ENCODE measurements at regions not wholly inside any gene's neighbourhood (a gene's known extent, or its start where the extent isn't known, plus 50 kb on each side); places are given as distances from the start of the nearest gene placed in this dataset.
A peak's percentile ranks its signal among the peaks of the same experiment; 100 is the strongest.

DNA sequence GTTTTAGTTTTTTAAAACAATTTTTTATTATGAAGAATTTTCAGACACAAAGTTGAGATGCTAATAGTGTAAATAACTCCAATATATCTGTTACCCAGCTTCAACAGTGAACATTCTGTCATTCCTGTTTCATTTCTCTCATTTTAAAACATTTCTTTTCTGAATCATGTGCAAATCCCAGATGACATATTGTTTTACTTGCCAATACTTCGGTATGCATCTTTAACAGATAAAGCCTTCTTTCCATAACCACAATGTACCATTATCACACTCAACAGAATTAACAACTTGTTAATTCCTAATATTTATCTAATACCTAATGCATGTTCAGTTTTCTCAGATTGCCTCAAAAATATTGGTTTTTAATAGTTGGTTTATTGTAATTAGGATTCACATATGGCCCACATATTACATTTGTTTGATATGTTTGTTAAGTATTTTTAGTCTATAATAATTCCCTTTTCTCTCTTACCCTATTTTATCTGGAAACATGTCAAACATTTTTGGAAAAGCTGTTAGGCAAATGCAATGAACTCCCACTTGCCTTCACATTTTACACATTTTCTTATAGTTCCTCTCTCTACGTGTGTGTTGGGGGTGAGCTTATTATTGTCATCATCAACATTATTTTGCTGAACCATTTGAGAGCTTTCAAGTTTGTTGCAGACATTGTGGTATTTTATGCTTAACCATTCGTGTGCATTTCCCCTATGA lies 58.7 kb upstream of the ANKRD55 start:
- Histone ChIP-seq H3K36me3 (ENCODE audit: insufficient read depth, low read length) (no peaks in the 10 kb centered on the region), H3K4me3 (ENCODE audit: low read length, poor library complexity, severe bottlenecking) (no peak overlapping the region), H4K20me1 (ENCODE audit: insufficient read depth, low read length, poor library complexity, severe bottlenecking) (no peaks in the 10 kb centered on the region)

DNA sequence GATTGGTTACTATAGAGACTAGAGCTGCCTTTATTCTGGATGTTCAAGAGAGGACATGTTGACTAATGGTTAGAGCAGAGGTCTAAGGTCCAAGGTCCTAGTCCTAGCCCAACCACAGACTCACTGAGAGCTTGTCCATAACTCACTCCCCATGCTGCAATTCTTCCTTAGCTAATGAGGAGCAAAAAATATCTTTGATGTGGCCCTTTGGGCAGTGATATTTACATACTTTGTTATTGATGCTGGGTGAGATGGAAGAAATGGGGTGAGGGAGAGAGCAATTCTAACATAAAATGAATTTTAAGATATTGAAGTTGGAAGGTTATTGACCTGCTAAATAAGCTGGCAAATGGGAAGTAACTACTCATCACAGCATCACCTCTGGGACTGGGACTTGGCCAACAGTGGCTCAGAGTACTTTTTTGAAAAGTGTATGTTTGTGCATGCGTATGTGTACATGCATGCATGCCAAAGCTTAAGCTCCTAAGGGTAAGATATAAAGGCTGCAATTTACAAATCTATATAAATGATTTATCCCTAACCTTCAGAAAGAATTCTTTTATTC lies 58.0 kb upstream of the ANKRD55 start:
- Histone ChIP-seq H3F3A (ENCODE audit: low read depth) (no peaks in the 10 kb centered on the region), H3K9me3 (ENCODE audit: insufficient read depth, low read depth, low read length) (no peaks in the 10 kb centered on the region), H3K27me3 (ENCODE audit: insufficient read depth, low read length, poor library complexity, severe bottlenecking) (no peaks in the 10 kb centered on the region), H3K4me2 (ENCODE audit: low read depth, low read length, poor library complexity, severe bottlenecking) (no peak overlapping the region), H3K9me2 (replicated peaks; ENCODE audit: low read depth, low read length) (no peaks in the 10 kb centered on the region), H4K20me1 (ENCODE audit: insufficient read depth, low read length, poor library complexity, severe bottlenecking) (no peaks in the 10 kb centered on the region), H3K79me2 (ENCODE audit: insufficient read depth, low read length) (no peaks in the 10 kb centered on the region), H3K4me3 (ENCODE audit: low read length, poor library complexity, severe bottlenecking) (no peak overlapping the region), H3K4me1 (ENCODE audit: insufficient read depth, low read length, poor library complexity, severe bottlenecking) (peaks cover 11% of the 10 kb centered on the region), H3K9ac (ENCODE audit: low read depth, low read length, poor library complexity, severe bottlenecking) (no peak overlapping the region), H2AFZ (ENCODE audit: low read length) (no peak overlapping the region), H3K36me3 (ENCODE audit: insufficient read depth, low read length) (no peaks in the 10 kb centered on the region)
- TF ChIP-seq, protein P1, sequence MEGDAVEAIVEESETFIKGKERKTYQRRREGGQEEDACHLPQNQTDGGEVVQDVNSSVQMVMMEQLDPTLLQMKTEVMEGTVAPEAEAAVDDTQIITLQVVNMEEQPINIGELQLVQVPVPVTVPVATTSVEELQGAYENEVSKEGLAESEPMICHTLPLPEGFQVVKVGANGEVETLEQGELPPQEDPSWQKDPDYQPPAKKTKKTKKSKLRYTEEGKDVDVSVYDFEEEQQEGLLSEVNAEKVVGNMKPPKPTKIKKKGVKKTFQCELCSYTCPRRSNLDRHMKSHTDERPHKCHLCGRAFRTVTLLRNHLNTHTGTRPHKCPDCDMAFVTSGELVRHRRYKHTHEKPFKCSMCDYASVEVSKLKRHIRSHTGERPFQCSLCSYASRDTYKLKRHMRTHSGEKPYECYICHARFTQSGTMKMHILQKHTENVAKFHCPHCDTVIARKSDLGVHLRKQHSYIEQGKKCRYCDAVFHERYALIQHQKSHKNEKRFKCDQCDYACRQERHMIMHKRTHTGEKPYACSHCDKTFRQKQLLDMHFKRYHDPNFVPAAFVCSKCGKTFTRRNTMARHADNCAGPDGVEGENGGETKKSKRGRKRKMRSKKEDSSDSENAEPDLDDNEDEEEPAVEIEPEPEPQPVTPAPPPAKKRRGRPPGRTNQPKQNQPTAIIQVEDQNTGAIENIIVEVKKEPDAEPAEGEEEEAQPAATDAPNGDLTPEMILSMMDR (conservative IDR thresholded peaks at IDR 0.05; ENCODE audit: low read length): no peak
- no peak for TF ChIP-seq EZH2phosphoT487 (IDR thresholded peaks at IDR 0.05; ENCODE audit: borderline replicate concordance)

More for the DNA sequence above, 58.7 kb upstream of the ANKRD55 start:
- no peaks in the 10 kb centered on the region for H3K79me2 ChIP-seq (ENCODE audit: insufficient read depth, low read length)
- no peaks in the 10 kb centered on the region for H3K27me3 ChIP-seq (ENCODE audit: insufficient read depth, low read length, poor library complexity, severe bottlenecking)
- no peak overlapping the region for H3K4me2 ChIP-seq (ENCODE audit: low read depth, low read length, poor library complexity, severe bottlenecking)
- no peak overlapping the region for H2AFZ ChIP-seq (ENCODE audit: low read length)
- H3K9ac ChIP-seq (ENCODE audit: low read depth, low read length, poor library complexity, severe bottlenecking): no peak overlapping the region
- H3K4me1 ChIP-seq (ENCODE audit: insufficient read depth, low read length, poor library complexity, severe bottlenecking): peaks cover 11% of the 10 kb centered on the region
- TF ChIP-seq, protein P1 (conservative IDR thresholded peaks at IDR 0.05; ENCODE audit: low read length): no peak
- TF ChIP-seq EZH2phosphoT487 (IDR thresholded peaks at IDR 0.05; ENCODE audit: borderline replicate concordance): no peak
- no peaks in the 10 kb centered on the region for H3K9me3 ChIP-seq (ENCODE audit: insufficient read depth, low read depth, low read length)
- no peaks in the 10 kb centered on the region for H3F3A ChIP-seq (ENCODE audit: low read depth)
- H3K9me2 ChIP-seq (replicated peaks; ENCODE audit: low read depth, low read length): no peaks in the 10 kb centered on the region

DNA sequence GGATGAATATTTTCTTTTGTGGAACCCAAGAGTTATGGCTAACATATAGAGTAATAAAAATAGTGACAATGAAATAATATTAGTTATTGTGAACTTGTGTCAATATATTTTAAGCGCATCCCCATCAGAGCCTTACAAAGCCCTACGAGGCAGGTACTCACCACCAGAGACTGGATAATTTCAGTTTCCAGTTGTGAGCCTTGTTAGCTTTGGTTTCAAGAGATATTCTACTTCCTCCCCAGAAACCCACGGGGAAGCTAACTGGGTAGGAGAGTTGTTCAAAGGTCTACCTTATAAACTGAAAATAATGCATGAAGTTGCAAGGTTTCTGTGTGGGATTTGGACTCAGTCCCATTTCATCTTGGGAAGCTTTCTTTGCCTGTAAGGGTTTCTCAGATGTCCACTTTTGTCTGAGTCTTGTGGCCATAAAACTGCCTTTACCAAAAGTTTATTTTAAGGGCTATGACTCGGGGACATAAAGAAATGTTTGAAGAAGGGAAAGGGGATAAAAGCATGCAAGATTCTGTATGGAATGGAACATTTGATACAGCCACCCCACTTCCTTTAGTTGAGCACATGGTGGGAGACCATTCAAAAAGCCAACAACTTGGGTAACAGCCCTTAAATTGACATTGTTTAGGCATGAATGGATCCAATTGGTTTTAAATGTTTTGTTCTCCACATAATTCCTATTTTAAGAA lies 57.4 kb upstream of the ANKRD55 start:
- TF ChIP-seq, protein P1 (conservative IDR thresholded peaks at IDR 0.05; ENCODE audit: low read length): no peak
- TF ChIP-seq EZH2phosphoT487 (IDR thresholded peaks at IDR 0.05; ENCODE audit: borderline replicate concordance): no peak
- Histone ChIP-seq H3K36me3 (ENCODE audit: insufficient read depth, low read length) (no peaks in the 10 kb centered on the region), H3K4me1 (ENCODE audit: insufficient read depth, low read length, poor library complexity, severe bottlenecking) (peaks cover 11% of the 10 kb centered on the region), H2AFZ (ENCODE audit: low read length) (0 out of 2 replicates have a peak overlapping the region, but pooled peaks have one; percentile 54), H3K9me3 (ENCODE audit: insufficient read depth, low read depth, low read length) (no peaks in the 10 kb centered on the region), H3K9ac (ENCODE audit: low read depth, low read length, poor library complexity, severe bottlenecking) (no peak overlapping the region), H3K9me2 (replicated peaks; ENCODE audit: low read depth, low read length) (no peaks in the 10 kb centered on the region), H3K4me3 (ENCODE audit: low read length, poor library complexity, severe bottlenecking) (no peak overlapping the region), H3K4me2 (ENCODE audit: low read depth, low read length, poor library complexity, severe bottlenecking) (no peak overlapping the region), H3K27me3 (ENCODE audit: insufficient read depth, low read length, poor library complexity, severe bottlenecking) (no peaks in the 10 kb centered on the region), H3F3A (ENCODE audit: low read depth) (no peaks in the 10 kb centered on the region), H3K79me2 (ENCODE audit: insufficient read depth, low read length) (no peaks in the 10 kb centered on the region), H4K20me1 (ENCODE audit: insufficient read depth, low read length, poor library complexity, severe bottlenecking) (no peaks in the 10 kb centered on the region)

Data from Loucy (cell line).